Lower leg skin (tissue), 3 donors: ENCODE measurements at regions not wholly inside any gene's neighbourhood (a gene's known extent, or its start where the extent isn't known, plus 50 kb on each side); places are given as distances from the start of the nearest gene placed in this dataset.

Experiments
- CTCF ChIP-seq, 3 donors: fragments of 450-650 bp; IDR thresholded peaks; one replicate each; pipeline ENCODE4 v1.5.1; 2016; ENCODE audit warnings: antibody characterized with exemption in 3 of 3, mild to moderate bottlenecking in 3 of 3, moderate library complexity in 2 of 3
- POLR2A ChIP-seq, 2 donors: fragments of 450-650 bp; IDR thresholded peaks; one replicate each; pipeline ENCODE4 v1.6.1; 2016 to 2017; ENCODE audit warnings: antibody characterized with exemption in 2 of 2, mild to moderate bottlenecking in 1 of 2, moderate library complexity in 1 of 2

GRCh38 chr2:107712857-107713256 is 113.8 kb upstream of the RGPD4 start:
- TF ChIP-seq POLR2A (IDR thresholded peaks at IDR 0.05) = no peak
- no peak for TF ChIP-seq CTCF (IDR thresholded peaks at IDR 0.05)
